GM19438 (cell line): ENCODE measurements at regions not wholly inside any gene's neighbourhood (a gene's known extent, or its start where the extent isn't known, plus 50 kb on each side); places are given as distances from the start of the nearest gene placed in this dataset.

Source experiments
- ATAC-seq: cut with Tn5 transposase; IDR thresholded peaks from one replicate; pipeline ENCODE4 v1.9.1; 2021; ENCODE audit warnings: low read depth; ENCODE audit not compliant: unreplicated experiment

GRCh38 chr10:10482613-10483012, 535.1 kb upstream of the CELF2 start:
- ATAC-seq = no peak

- no peak for ATAC-seq
Observed at GRCh38 chr10:10489076-10489475, 528.6 kb upstream of the CELF2 start.

DNA sequence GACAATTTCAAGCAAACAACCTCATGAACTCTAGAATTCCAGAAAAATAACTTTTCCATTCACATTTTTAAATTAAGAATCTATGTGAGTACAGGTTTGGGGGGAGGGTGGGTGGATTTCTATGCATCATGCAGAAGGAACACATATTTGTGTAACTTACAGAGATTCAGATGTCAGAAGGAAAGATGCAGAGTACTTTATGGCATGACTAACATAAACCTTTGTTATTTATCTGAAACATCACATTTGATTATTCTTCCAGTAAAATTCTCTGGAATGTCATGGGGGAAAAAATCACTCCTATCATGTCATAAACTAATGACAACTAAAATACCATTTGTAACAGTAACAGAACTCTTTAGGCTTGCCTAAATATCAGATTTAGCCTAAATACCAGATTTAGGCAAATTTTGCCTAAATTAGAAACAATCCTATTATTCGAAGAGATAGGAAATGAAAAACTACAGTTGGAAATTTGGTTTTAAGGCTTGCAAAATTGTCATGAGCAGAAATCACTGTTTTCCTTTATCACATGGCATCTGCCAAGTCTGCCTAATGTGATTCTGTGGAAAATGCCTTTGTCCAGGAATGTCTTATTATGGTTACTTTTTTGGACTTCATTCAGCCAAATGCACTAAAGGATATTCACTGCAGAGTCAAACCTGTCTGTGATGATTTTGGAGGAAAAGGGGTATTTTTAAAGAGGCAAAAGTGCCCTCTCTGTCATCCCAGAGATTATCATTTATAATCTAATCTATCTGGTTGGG, 527.7 kb upstream of the CELF2 start:
- no peak for ATAC-seq

- no peak for ATAC-seq
Observed at GRCh38 chr10:10490581-10490980, 527.1 kb upstream of the CELF2 start.

DNA sequence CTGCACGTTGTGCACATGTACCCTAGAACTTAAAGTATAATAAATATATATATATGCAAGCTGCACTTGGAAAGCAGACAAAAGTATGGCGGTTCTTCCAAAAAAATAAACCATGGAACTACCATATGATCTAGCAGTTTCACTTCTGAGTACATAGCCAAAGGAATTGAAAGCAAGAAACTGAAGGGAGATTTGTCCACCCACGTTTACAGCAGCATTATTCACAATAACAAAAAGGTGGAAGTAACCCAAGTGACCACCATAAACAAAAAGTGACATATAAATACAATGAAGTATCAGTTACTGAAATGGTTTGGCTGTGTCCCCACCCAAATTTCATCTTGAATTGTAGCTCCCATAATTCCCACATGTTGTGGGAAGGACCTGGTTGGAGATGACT, 525.3 kb upstream of the CELF2 start:
- no peak for ATAC-seq

- ATAC-seq = no peak
Observed at GRCh38 chr10:10493833-10494232, 523.8 kb upstream of the CELF2 start.

DNA sequence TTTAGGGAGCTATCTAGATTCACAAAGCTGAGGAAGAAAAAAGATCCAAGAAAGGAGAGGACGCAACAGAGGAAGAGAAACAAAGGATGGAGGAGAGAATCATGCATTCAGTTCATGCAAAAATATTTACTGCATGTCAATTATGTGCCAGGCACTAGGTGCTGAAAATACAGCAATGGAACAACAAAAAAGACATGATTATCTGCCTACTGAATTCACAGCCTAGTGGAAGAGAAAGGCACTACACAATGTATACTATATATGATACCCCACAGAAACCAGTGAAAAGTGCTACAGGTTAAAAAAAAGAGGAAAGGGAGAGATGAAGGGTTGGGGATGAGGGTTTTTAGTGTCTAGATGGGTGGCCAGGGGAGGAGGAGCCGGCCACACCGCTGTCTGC, 520.4 kb upstream of the CELF2 start:
- ATAC-seq = no peak

- ATAC-seq = no peak
Observed at GRCh38 chr10:10498781-10499180, 518.9 kb upstream of the CELF2 start.

DNA sequence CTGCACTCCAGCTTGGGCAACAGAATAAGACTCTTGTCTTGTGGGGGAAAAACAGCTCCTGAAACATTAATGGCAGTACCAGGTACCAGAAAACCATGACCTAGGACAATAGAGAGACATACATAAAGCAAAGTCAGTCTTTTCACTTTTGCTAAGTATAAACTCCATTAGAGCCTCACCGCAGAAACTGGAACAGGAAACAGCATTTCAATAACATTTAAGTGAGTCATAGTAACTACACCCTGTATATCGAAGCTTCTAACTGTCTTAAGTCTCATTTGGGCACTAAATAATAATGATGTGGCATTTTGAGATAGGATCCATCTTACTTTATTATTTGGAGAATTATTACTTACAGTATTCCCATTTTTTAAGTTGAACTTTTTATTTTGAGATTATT, 517.8 kb upstream of the CELF2 start:
- ATAC-seq = no peak

DNA sequence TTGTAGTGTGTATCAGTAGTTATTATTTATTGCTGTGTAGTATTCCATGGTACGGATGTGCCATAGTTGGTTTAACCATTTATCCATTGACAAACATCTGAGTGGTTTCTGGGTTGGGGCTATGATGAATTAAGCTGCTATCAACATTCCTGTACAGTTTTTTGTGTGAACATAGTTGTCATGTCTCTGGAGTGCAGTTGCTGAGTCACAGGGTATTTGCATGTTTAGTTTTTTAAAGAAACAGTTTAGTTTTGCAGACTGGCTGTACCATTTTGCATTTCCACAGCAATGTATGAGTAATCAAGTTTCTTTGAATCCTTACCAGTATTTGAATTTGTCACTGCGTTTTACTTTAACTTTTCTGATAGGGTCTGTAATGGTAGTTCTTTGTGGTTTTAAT, 516.7 kb upstream of the CELF2 start:
- ATAC-seq = no peak

- no peak for ATAC-seq
Observed at GRCh38 chr10:10503772-10504171, 513.9 kb upstream of the CELF2 start.

GRCh38 chr10:10508211-10508610, 509.5 kb upstream of the CELF2 start:
- no peak for ATAC-seq

DNA sequence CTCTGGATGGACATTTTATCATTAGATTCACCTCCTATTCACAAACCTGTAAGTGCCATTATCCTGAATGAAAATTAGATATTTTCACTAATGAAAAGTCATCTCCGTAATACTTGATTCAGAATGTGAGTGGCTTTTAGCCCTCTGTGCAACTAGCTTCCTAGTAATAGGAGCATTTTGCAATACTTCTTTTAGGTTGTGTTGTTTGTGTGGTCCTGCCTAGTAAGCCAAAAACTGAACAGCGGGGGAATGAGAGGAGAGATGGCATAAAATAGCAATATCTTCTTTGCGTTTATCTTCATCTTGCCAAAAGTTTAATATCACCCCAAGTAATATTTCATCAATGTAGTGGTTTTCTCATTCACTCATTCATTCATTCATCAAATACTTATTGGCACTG, 507.5 kb upstream of the CELF2 start:
- ATAC-seq = no peak

DNA sequence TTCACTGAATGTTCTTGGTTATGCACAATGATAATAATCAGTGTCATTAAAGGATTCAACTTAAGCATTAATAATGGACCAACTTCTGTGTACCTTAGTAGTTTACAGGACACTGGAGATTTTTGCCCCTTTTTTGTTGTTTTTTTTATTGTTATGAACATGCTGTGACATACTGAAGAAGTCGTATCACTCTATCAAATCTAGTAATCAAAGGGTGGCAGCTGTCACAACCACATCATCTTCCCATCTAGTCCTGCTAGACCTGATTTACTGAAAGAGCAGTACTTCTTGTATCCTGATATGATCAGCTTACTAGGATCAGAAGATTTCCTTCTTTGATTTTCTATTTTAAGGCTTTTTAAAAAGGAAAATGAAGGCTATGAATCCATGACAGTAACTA, 504.6 kb upstream of the CELF2 start:
- ATAC-seq = no peak

- no peak for ATAC-seq
Observed at GRCh38 chr10:10513898-10514297, 503.8 kb upstream of the CELF2 start.

- no peak for ATAC-seq
Observed at GRCh38 chr10:10514797-10515196, 502.9 kb upstream of the CELF2 start.

GRCh38 chr10:10515479-10516204, 502.0 kb upstream of the CELF2 start:
- no peak for ATAC-seq

DNA sequence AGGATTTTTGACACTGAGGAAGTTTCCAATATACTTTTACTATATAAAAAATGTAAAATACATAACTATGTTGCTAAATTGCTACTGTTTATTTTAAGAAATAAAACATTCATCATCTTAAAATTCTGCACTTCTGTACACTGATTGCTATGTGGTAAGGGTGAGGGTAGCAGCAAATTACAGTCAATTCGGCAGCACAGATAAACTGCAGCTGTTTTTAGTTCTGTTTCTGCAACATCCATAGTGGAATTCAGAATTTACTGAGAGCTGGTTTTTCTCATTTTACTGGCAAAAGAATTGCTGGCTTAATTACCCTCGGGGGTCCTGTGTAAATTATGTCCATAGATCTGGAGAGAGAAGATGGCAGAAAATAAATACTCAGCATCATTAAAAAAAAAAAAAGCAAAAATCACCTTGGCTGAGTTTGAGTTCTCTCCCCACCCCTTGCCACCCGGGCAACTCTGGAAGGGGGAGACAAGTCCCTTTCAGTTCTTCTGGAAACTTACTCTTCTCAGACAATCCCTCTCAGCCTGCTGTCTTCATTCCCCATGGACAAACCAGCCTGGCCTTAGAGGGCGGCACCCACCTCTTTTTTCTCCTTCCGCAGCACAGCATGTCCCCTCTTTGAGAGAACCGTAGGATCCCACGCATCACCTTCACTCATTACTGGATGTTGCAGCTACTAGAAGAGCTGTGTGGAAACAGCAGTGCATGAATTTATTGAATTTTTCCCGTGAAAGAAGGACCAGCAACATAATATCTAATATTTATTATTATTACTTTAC, 501.1 kb upstream of the CELF2 start:
- ATAC-seq = no peak

DNA sequence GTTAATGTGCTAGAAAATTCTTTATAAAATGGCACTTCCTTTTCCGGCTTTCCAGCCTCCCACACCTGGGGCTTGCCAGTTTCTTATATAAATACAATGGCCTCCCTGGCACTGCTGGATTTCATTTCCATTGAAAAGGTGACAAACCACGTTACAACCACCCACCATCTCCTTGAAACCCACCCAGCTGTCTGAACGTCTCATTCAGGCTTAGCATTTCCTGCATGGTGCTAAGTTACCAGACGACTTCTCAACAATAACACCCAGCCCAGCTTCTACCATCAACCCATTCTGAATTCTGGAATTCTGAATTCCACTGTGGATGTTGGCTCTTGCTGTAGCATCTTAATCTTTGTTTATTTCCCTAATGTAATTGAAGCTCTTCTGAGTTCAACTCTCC, 499.8 kb upstream of the CELF2 start:
- ATAC-seq = no peak

GRCh38 chr10:10519674-10520073, 498.0 kb upstream of the CELF2 start:
- ATAC-seq = no peak
